ENCODE measurements at regions not wholly inside any gene's neighbourhood (a gene's known extent, or its start where the extent isn't known, plus 50 kb on each side); places are given as distances from the start of the nearest gene placed in this dataset.

- Histone ChIP-seq H2BK5ac (ENCODE audit: low read depth, low read length) (no peak overlapping the region), H2BK20ac (ENCODE audit: low read length) (no peak overlapping the region), H3K9ac (replicated peaks in 1 of 4; ENCODE audit: extremely low read depth in 1 of 4, low read depth in 3 of 4, low read length in 3 of 4) (no peak overlapping the region), H4K5ac (ENCODE audit: insufficient read length, low read depth, low read length) (no peak overlapping the region), H3K36me3 (ENCODE audit: control insufficient read depth in 2 of 4, insufficient read depth in 4 of 4, low read length in 3 of 4) (no peaks in the 10 kb centered on the region), H3K27me3 (replicated peaks in 1 of 4; ENCODE audit: control insufficient read depth in 3 of 4, extremely low read depth in 1 of 4, insufficient read depth in 3 of 4, low read length in 3 of 4) (no peaks in the 10 kb centered on the region), H3K18ac (ENCODE audit: extremely low read depth, low read length) (no peak overlapping the region), H2BK120ac (replicated peaks; ENCODE audit: low read depth, low read length) (no peak overlapping the region), H3K79me2 (ENCODE audit: control insufficient read depth in 1 of 2, insufficient read depth in 2 of 2, low read length in 2 of 2) (no peaks in the 10 kb centered on the region), H3K23ac (ENCODE audit: insufficient read length) (no peak overlapping the region), H2AFZ (ENCODE audit: low read length) (no peak overlapping the region), H4K8ac (ENCODE audit: extremely low read depth, insufficient read depth, low read length) (no peak overlapping the region), H3K4me3 (ENCODE audit: extremely low read depth in 1 of 4, insufficient read depth in 2 of 4, low read depth in 3 of 4, low read length in 4 of 4) (no peak overlapping the region), H4K91ac (replicated peaks; ENCODE audit: insufficient read length, low read length) (no peak overlapping the region), H3K4me2 (ENCODE audit: insufficient read depth in 1 of 2, low read depth in 2 of 2, low read length in 2 of 2) (no peak overlapping the region), H3K9me3 (ENCODE audit: insufficient read depth in 2 of 2, low read depth in 1 of 2, low read length in 1 of 2) (no peaks in the 10 kb centered on the region), H2BK15ac (ENCODE audit: low read length) (no peak overlapping the region), H3K4me1 (replicated peaks in 1 of 4; ENCODE audit: control insufficient read depth in 3 of 4, insufficient read depth in 4 of 4, low read length in 3 of 4) (no peaks in the 10 kb centered on the region), H3K79me1 (ENCODE audit: low read depth, low read length) (no peaks in the 10 kb centered on the region), H4K20me1 (replicated peaks in 1 of 2; ENCODE audit: control insufficient read depth in 1 of 2, insufficient read depth in 2 of 2, low read length in 2 of 2) (no peaks in the 10 kb centered on the region), H2AK5ac (ENCODE audit: low read depth, low read length) (no peak overlapping the region), H3K56ac (replicated peaks; ENCODE audit: insufficient read length, low read depth, low read length) (no peak overlapping the region), H3K4ac (replicated peaks; ENCODE audit: insufficient read length, low read depth, low read length) (no peak overlapping the region), H3K14ac (ENCODE audit: insufficient read length) (no peak overlapping the region), H3K27ac (ENCODE audit: low read depth, low read length) (no peak overlapping the region), H3K23me2 (ENCODE audit: low read depth, low read length) (no peaks in the 10 kb centered on the region), H2BK12ac (ENCODE audit: low read depth, low read length) (no peak overlapping the region)
- POLR2A ChIA-PET (ENCODE audit: partially characterized antibody) = interaction anchor here (0.6 kb wide), 1 partner anchor 183 kb away, joined by 3 read pairs; no protein-coding TSS in a partner anchor
- CTCF ChIA-PET (ENCODE audit: partially characterized antibody) = interaction anchor here (0.7 kb wide), 1 partner anchor 505 kb away, joined by 5 read pairs; no protein-coding TSS in a partner anchor
- DNase-seq (ENCODE audit: low read depth in 1 of 2, low spot score in 2 of 2) (no peak), FAIRE-seq (no peak)
- TF ChIP-seq CEBPB (IDR thresholded peaks at IDR 0.05; ENCODE audit: low read depth, low read length) (no peak), EP300 (IDR thresholded peaks at IDR 0.05; ENCODE audit: borderline replicate concordance in 1 of 2, low read depth in 2 of 2, low read length in 2 of 2) (no peak), EGR1 (IDR thresholded peaks at IDR 0.05; ENCODE audit: borderline replicate concordance, low read depth, low read length) (no peak), KDM1A (IDR thresholded peaks at IDR 0.05; ENCODE audit: borderline replicate concordance, low read length) (no peak), JUND (IDR thresholded peaks at IDR 0.05; ENCODE audit: low read length) (no peak), RNF2 (IDR thresholded peaks at IDR 0.05; ENCODE audit: borderline replicate concordance, low read depth, low read length, missing control alignments, poor library complexity, severe bottlenecking) (no peak), TBP (IDR thresholded peaks at IDR 0.05; ENCODE audit: low read depth, low read length) (no peak), SP1 (IDR thresholded peaks at IDR 0.05; ENCODE audit: low read depth, low read length) (no peak), POLR2AphosphoS5 (IDR thresholded peaks at IDR 0.05; ENCODE audit: low read depth, low read length) (no peak), E2F6 (IDR thresholded peaks at IDR 0.05) (no peak), SIN3A (conservative IDR thresholded peaks at IDR 0.05 in 1 of 2, IDR thresholded peaks at IDR 0.05 in 1 of 2; ENCODE audit: low read depth in 1 of 2, low read length in 2 of 2) (no peak), RFX5 (IDR thresholded peaks at IDR 0.05; ENCODE audit: borderline replicate concordance, low read depth, low read length) (no peak), SRF (IDR thresholded peaks at IDR 0.05; ENCODE audit: low read depth, low read length) (no peak), FOSL1 (IDR thresholded peaks at IDR 0.05; ENCODE audit: insufficient read depth, low read depth, low read length) (no peak), BRCA1 (IDR thresholded peaks at IDR 0.05; ENCODE audit: low read depth, low read length) (no peak)
Measured at GRCh38 chr18:67425672-67426071, 90.8 kb downstream of the DSEL start.

All from H1 (cell line).